SK-N-SH (cell line): ENCODE measurements at regions not wholly inside any gene's neighbourhood (a gene's known extent, or its start where the extent isn't known, plus 50 kb on each side); places are given as distances from the start of the nearest gene placed in this dataset.
A peak's percentile ranks its signal among the peaks of the same experiment; 100 is the strongest.

ENCODE experiments used
- CTCF ChIA-PET: fragments of 300-600, 350-600 bp; formaldehyde crosslinking; extraction: SDS; loops from one replicate; lab custom pipeline; 2021; lab: Yijun Ruan, JAX
- POLR2A ChIA-PET: fragments of 350-600 bp; sonication (Branson Sonifier 250); formaldehyde crosslinking; extraction: SDS; loops from one replicate; lab custom pipeline; 2020; ENCODE audit warnings: antibody characterized with exemption, inconsistent platforms; lab: Yijun Ruan, JAX
- DNase-seq: peaks from one replicate; pipeline ENCODE4 v3.0.0; 2012
- H2AFZ ChIP-seq: fragments of 200-600 bp; sonication (generic); 2 replicates; pipeline ENCODE4 v1.8.1; 2016; ENCODE audit warnings: antibody characterized with exemption, mild to moderate bottlenecking, low read depth
- H3F3A ChIP-seq: fragments of 200-600 bp; sonication (generic); replicated peaks from 2 replicates; pipeline ENCODE3; 2016; ENCODE audit warnings: antibody characterized with exemption, mild to moderate bottlenecking; ENCODE audit not compliant: insufficient read depth
- H3K27ac ChIP-seq, 2 experiments: fragments of 200-500 bp in 1 of 2; fragments of 200-600 bp in 1 of 2; sonication (Bioruptor generic) in 1 of 2; sonication (generic), shearing (Covaris generic) in 1 of 2; 2 replicates each; pipeline versions ENCODE4 v1.5.1 to v1.6.1; 2014 to 2016; ENCODE audit warnings: low read depth in 2 of 2, inconsistent platforms in 1 of 2, low read length in 1 of 2, mild to moderate bottlenecking in 1 of 2, mixed read lengths in 1 of 2
- H3K27me3 ChIP-seq: fragments of 200-600 bp; sonication (generic), shearing (Covaris generic); 2 replicates; pipeline ENCODE4 v1.6.1; 2016; ENCODE audit warnings: mixed run types; ENCODE audit not compliant: insufficient read depth
- H3K36me3 ChIP-seq, 2 experiments: fragments of 200-500 bp in 1 of 2; fragments of 200-600 bp in 1 of 2; sonication (Bioruptor generic) in 1 of 2; sonication (generic) in 1 of 2; replicated peaks in 1 of 2; 2 replicates each; pipeline versions ENCODE3 to v1.5.1; 2014 to 2016; ENCODE audit warnings: low read length in 1 of 2, mild to moderate bottlenecking in 1 of 2; ENCODE audit not compliant: insufficient read depth in 2 of 2, control insufficient read depth in 1 of 2
- H3K4me1 ChIP-seq, 2 experiments: fragments of 200-500 bp in 1 of 2; fragments of 200-600 bp in 1 of 2; sonication (Bioruptor generic) in 1 of 2; sonication (generic), shearing (Covaris generic) in 1 of 2; 2 replicates each; pipeline versions ENCODE4 v1.5.1 to v1.6.1; 2014 to 2016; ENCODE audit warnings: low read depth in 1 of 2, low read length in 1 of 2, mixed run types in 1 of 2; ENCODE audit not compliant: insufficient read depth in 2 of 2, control insufficient read depth in 1 of 2
- H3K4me2 ChIP-seq: fragments of 200-600 bp; sonication (generic), shearing (Covaris generic); 2 replicates; pipeline ENCODE4 v1.6.1; 2017; ENCODE audit warnings: mixed run types
- H3K4me3 ChIP-seq, 2 experiments: fragments of 200-500 bp in 1 of 2; fragments of 200-600 bp in 1 of 2; sonication (Bioruptor generic) in 1 of 2; sonication (generic), shearing (Covaris generic) in 1 of 2; 2 replicates each; pipeline versions ENCODE4 v1.5.1 to v1.8.1; 2014 to 2016; ENCODE audit warnings: low read depth in 2 of 2, inconsistent platforms in 1 of 2, low read length in 1 of 2, mild to moderate bottlenecking in 1 of 2, mixed read lengths in 1 of 2, moderate library complexity in 1 of 2
- H3K79me2 ChIP-seq: fragments of 200-600 bp; sonication (generic); 2 replicates; pipeline ENCODE4 v1.8.1; 2017; ENCODE audit warnings: mild to moderate bottlenecking; ENCODE audit not compliant: insufficient read depth
- H3K9ac ChIP-seq: fragments of 200-600 bp; sonication (generic); 2 replicates; pipeline ENCODE4 v1.6.1; 2017; ENCODE audit warnings: mixed run types
- H3K9me2 ChIP-seq: fragments of 200-600 bp; sonication (generic); 2 replicates; pipeline ENCODE4 v1.6.1; 2017; ENCODE audit warnings: mixed run types
- H3K9me3 ChIP-seq: fragments of 200-600 bp; sonication (generic); 2 replicates; pipeline ENCODE4 v1.6.1; 2017; ENCODE audit warnings: mixed run types, mild to moderate bottlenecking, moderate library complexity
- H4K20me1 ChIP-seq: fragments of 200-600 bp; sonication (generic); 2 replicates; pipeline ENCODE4 v1.6.1; 2017; ENCODE audit warnings: mild to moderate bottlenecking, mixed run types; ENCODE audit not compliant: insufficient read depth
- CHD2 ChIP-seq: fragments of 150-350 bp; IDR thresholded peaks from 2 replicates; pipeline ENCODE4 v1.6.1; 2018; ENCODE audit warnings: low read length; ENCODE audit not compliant: partially characterized antibody
- ELF1 ChIP-seq: IDR thresholded peaks from 2 replicates; pipeline ENCODE4 v1.4.0; 2012
- EP300 ChIP-seq, 2 experiments: IDR thresholded peaks; 2 replicates each; pipeline versions ENCODE4 v1.4.0 to v1.6.1; 2012; ENCODE audit warnings: borderline replicate concordance in 1 of 2, low read depth in 1 of 2, low read length in 1 of 2
- EZH2phosphoT487 ChIP-seq: fragments of 200-600 bp; sonication (generic); IDR thresholded peaks from 2 replicates; pipeline ENCODE4 v1.6.1; 2017; ENCODE audit warnings: low read depth, mixed run types, mild to moderate bottlenecking, antibody characterized with exemption, moderate library complexity, borderline replicate concordance
- FOSL2 ChIP-seq: IDR thresholded peaks from 2 replicates; pipeline ENCODE4 v1.4.0; 2012; ENCODE audit warnings: low read depth, mild to moderate bottlenecking, moderate library complexity, borderline replicate concordance
- FOXJ3 ChIP-seq: sonication (generic); formaldehyde crosslinking; IDR thresholded peaks from 2 replicates; pipeline ENCODE4 v1.5.1; 2020; ENCODE audit warnings: mild to moderate bottlenecking, missing genetic modification reagents
- FOXM1 ChIP-seq: IDR thresholded peaks from 2 replicates; pipeline ENCODE4 v1.4.0; 2012; ENCODE audit warnings: low read depth, mild to moderate bottlenecking
- GABPA ChIP-seq: IDR thresholded peaks from 2 replicates; pipeline ENCODE4 v1.4.0; 2012; ENCODE audit warnings: low read depth, mild to moderate bottlenecking
- GATA2 ChIP-seq: sonication (generic); formaldehyde crosslinking; IDR thresholded peaks from 2 replicates; pipeline ENCODE4 v1.5.0; 2020; ENCODE audit warnings: mild to moderate bottlenecking, missing genetic modification reagents
- JUND ChIP-seq: IDR thresholded peaks from 2 replicates; pipeline ENCODE4 v1.4.0; 2012
- MAX ChIP-seq: IDR thresholded peaks from 2 replicates; pipeline ENCODE4 v1.4.0; 2012; ENCODE audit warnings: low read depth
- MEF2A ChIP-seq: IDR thresholded peaks from 2 replicates; pipeline ENCODE4 v1.4.0; 2012; ENCODE audit warnings: low read depth, borderline replicate concordance
- MXI1 ChIP-seq: IDR thresholded peaks from 2 replicates; pipeline ENCODE4 v1.6.1; 2012; ENCODE audit warnings: mild to moderate bottlenecking, low read depth, low read length, improper control_type of control experiment
- NFIC ChIP-seq: IDR thresholded peaks from 2 replicates; pipeline ENCODE4 v1.4.0; 2012; ENCODE audit warnings: borderline replicate concordance
- NRF1 ChIP-seq: IDR thresholded peaks from 2 replicates; pipeline ENCODE4 v1.6.1; 2012; ENCODE audit warnings: low read depth, mild to moderate bottlenecking, low read length
- PBX3 ChIP-seq: IDR thresholded peaks from 2 replicates; pipeline ENCODE4; 2012
- POLR2AphosphoS5 ChIP-seq: IDR thresholded peaks from 2 replicates; pipeline ENCODE4 v1.6.1; 2012; ENCODE audit warnings: low read depth, low read length
- RAD21 ChIP-seq: IDR thresholded peaks from 2 replicates; pipeline ENCODE4 v1.6.1; 2012; ENCODE audit warnings: mild to moderate bottlenecking, low read length
- REST ChIP-seq: IDR thresholded peaks from 2 replicates; pipeline ENCODE4 v1.6.1; 2012; ENCODE audit warnings: mild to moderate bottlenecking, low read depth, low read length, moderate library complexity
- RXRA ChIP-seq: IDR thresholded peaks from 2 replicates; pipeline ENCODE4 v1.4.0; 2012; ENCODE audit warnings: low read depth, mild to moderate bottlenecking, borderline replicate concordance
- TCF12 ChIP-seq: IDR thresholded peaks from 2 replicates; pipeline ENCODE4 v1.4.0; 2012
- TEAD4 ChIP-seq: IDR thresholded peaks from 2 replicates; pipeline ENCODE4 v1.4.0; 2012; ENCODE audit warnings: mild to moderate bottlenecking, borderline replicate concordance; ENCODE audit not compliant: insufficient read depth
- USF1 ChIP-seq: IDR thresholded peaks from 2 replicates; pipeline ENCODE4 v1.4.0; 2012; ENCODE audit warnings: low read depth, borderline replicate concordance
- YY1 ChIP-seq: IDR thresholded peaks from 2 replicates; pipeline ENCODE4 v1.4.0; 2012; ENCODE audit warnings: low read depth, mild to moderate bottlenecking
- WGBS: methylation state at CpG from one replicate; pipeline ENCODE4 v1.1.6; 2017; ENCODE audit warnings: low lambda C conversion rate; 5-methylcytosine and 5-hydroxymethylcytosine counted together
- TF ChIP-seq, protein P1 (sequence below): fragments of 150-350 bp; IDR thresholded peaks from 2 replicates; pipeline ENCODE4 v1.6.1; 2017; ENCODE audit warnings: antibody characterized with exemption, low read length, low read depth, borderline replicate concordance
- TF ChIP-seq, protein P2 (sequence below): IDR thresholded peaks from 2 replicates; pipeline ENCODE4 v1.4.0; 2012; ENCODE audit warnings: low read depth, borderline replicate concordance

GRCh38 chr3:104907507-104907906 is 459.2 kb upstream of the ALCAM start:
- POLR2A ChIA-PET: no interaction called here
- no peaks in the 10 kb centered on the region for H3K9me2 ChIP-seq
- CTCF ChIA-PET: interaction anchor here (1.4 kb wide), 1 partner anchor 32 kb away, joined by 3 read pairs; no protein-coding TSS in a partner anchor
- no peaks in the 10 kb centered on the region for H3K79me2 ChIP-seq
- H2AFZ ChIP-seq: 0 out of 2 replicates have a peak overlapping the region, but pooled peaks have one; percentile 7
- H3K4me1 ChIP-seq: peaks cover 4 to 19% of the 10 kb centered on the region in 2 experiments; a peak in 3 of 4 replicates
- 57% methylated on average over 6 of the region's 6 CpGs for WGBS
- H3K4me3 ChIP-seq: no peak overlapping the region
- peaks cover 4% of the 10 kb centered on the region; the same call in 1 of the 2 replicates for H3K9me3 ChIP-seq
- peaks cover 0 to 2% of the 10 kb centered on the region in 2 experiments for H3K36me3 ChIP-seq
- peak overlapping the region in 1 of 2 experiments; percentile 81; a peak in 2 of 4 replicates for H3K27ac ChIP-seq
- H3K4me2 ChIP-seq: no peak overlapping the region
- no peak for DNase-seq
- 0 out of 2 replicates have a peak overlapping the region, but pooled peaks have one; percentile 23 for H3K9ac ChIP-seq
- H3K27me3 ChIP-seq: no peaks in the 10 kb centered on the region
- H3F3A ChIP-seq: peaks cover 23% of the 10 kb centered on the region
- no peaks in the 10 kb centered on the region for H4K20me1 ChIP-seq
- TF ChIP-seq USF1 (no peak), POLR2AphosphoS5 (no peak), ELF1 (no peak), NRF1 (no peak), TEAD4 (peak; percentile 47; the same call in 1 of the 2 replicates), EZH2phosphoT487 (no peak), CHD2 (no peak), GABPA (no peak), REST (no peak), MEF2A (peak; percentile 72), JUND (peak; percentile 91), MAX (0 out of 2 replicates have a peak, but pooled peaks have one; percentile 14), TCF12 (peak; percentile 53; the same call in 1 of the 2 replicates), PBX3 (0 out of 2 replicates have a peak, but pooled peaks have one; percentile 19), FOXM1 (no peak), FOXJ3 (no peak), MXI1 (no peak), EP300 (IDR thresholded peaks at IDR 0.05; ENCODE audit: borderline replicate concordance in 1 of 2, low read depth in 1 of 2, low read length in 1 of 2) (peak in 1 of 2 experiments; percentile 73; a peak in 1 of 4 replicates), FOSL2 (peak; percentile 77), GATA2 (CRISPR knock-in tag) (no peak), RXRA (peak; percentile 25; the same call in 1 of the 2 replicates), NFIC (peak; percentile 42; the same call in 1 of the 2 replicates), YY1 (no peak), RAD21 (no peak)
- TF ChIP-seq, protein P1, sequence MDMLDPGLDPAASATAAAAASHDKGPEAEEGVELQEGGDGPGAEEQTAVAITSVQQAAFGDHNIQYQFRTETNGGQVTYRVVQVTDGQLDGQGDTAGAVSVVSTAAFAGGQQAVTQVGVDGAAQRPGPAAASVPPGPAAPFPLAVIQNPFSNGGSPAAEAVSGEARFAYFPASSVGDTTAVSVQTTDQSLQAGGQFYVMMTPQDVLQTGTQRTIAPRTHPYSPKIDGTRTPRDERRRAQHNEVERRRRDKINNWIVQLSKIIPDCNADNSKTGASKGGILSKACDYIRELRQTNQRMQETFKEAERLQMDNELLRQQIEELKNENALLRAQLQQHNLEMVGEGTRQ: no peak
- TF ChIP-seq, protein P2, sequence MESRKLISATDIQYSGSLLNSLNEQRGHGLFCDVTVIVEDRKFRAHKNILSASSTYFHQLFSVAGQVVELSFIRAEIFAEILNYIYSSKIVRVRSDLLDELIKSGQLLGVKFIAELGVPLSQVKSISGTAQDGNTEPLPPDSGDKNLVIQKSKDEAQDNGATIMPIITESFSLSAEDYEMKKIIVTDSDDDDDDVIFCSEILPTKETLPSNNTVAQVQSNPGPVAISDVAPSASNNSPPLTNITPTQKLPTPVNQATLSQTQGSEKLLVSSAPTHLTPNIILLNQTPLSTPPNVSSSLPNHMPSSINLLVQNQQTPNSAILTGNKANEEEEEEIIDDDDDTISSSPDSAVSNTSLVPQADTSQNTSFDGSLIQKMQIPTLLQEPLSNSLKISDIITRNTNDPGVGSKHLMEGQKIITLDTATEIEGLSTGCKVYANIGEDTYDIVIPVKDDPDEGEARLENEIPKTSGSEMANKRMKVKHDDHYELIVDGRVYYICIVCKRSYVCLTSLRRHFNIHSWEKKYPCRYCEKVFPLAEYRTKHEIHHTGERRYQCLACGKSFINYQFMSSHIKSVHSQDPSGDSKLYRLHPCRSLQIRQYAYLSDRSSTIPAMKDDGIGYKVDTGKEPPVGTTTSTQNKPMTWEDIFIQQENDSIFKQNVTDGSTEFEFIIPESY: no peak
